Hematopoietic multipotent progenitor cell treated with erythropoietin and hydrocortisone succinate and interleukin-3 and kit ligand, for 17 days (in vitro differentiated cells): ENCODE measurements at regions not wholly inside any gene's neighbourhood (a gene's known extent, or its start where the extent isn't known, plus 50 kb on each side); places are given as distances from the start of the nearest gene placed in this dataset.
"Not testable (repeated sequence)": the region's sequence is repeated elsewhere in the genome, so short reads cannot be mapped to it uniquely, and the experiment has no call there.

ENCODE experiments used
- DNase-seq: peaks from one replicate; pipeline ENCODE4 v3.0.0-alpha.2; 2015; ENCODE audit warnings: low spot score

GRCh38 chrX:25141684-25142083, 125.9 kb upstream of the ARX start:
- no peak for DNase-seq

GRCh38 chrX:25131055-25131454, 115.3 kb upstream of the ARX start:
- no peak for DNase-seq

GRCh38 chrX:25130619-25131018, 114.9 kb upstream of the ARX start:
- DNase-seq: no peak

GRCh38 chrX:25125483-25125882, 109.7 kb upstream of the ARX start:
- no peak for DNase-seq

- DNase-seq: no peak
These were observed 108.6 kb upstream of the ARX start for GRCh38 chrX:25124391-25124790.

GRCh38 chrX:25112156-25112555, 96.4 kb upstream of the ARX start:
- no peak for DNase-seq

- no peak for DNase-seq
These were observed 92.7 kb upstream of the ARX start for GRCh38 chrX:25108481-25108880.

GRCh38 chrX:25105221-25105620, 89.5 kb upstream of the ARX start:
- no peak for DNase-seq

- no peak for DNase-seq
These were observed 80.8 kb upstream of the ARX start for GRCh38 chrX:25096522-25097045.

GRCh38 chrX:25091152-25091551, 75.4 kb upstream of the ARX start:
- DNase-seq: not testable (repeated sequence)

- DNase-seq: no peak
These were observed 68.7 kb upstream of the ARX start for GRCh38 chrX:25084446-25084845.

- no peak for DNase-seq
These were observed 67.9 kb upstream of the ARX start for GRCh38 chrX:25083661-25084060.

- no peak for DNase-seq
These were observed 63.3 kb upstream of the ARX start for GRCh38 chrX:25079020-25079419.

GRCh38 chrX:25076941-25077500, 61.3 kb upstream of the ARX start:
- DNase-seq: no peak

- DNase-seq: no peak
These were observed 56.5 kb upstream of the ARX start for GRCh38 chrX:25072247-25072646.

- no peak for DNase-seq
These were observed 54.3 kb upstream of the ARX start for GRCh38 chrX:25070038-25070437.

GRCh38 chrX:25069209-25069608, 53.4 kb upstream of the ARX start:
- DNase-seq: no peak

GRCh38 chrX:25068340-25068739, 52.6 kb upstream of the ARX start:
- DNase-seq: no peak

GRCh38 chrX:25067271-25068172, 51.8 kb upstream of the ARX start:
- no peak for DNase-seq

- no peak for DNase-seq
These were observed 50.4 kb upstream of the ARX start for GRCh38 chrX:25066131-25066530.
